GM12878 (cell line): ENCODE measurements at regions not wholly inside any gene's neighbourhood (a gene's known extent, or its start where the extent isn't known, plus 50 kb on each side); places are given as distances from the start of the nearest gene placed in this dataset.

ENCODE experiments used
- ATAC-seq: fragments of 200-7000 bp; cut with Tn5 transposase; 3 replicates; pipeline ENCODE4 v1.9.1; 2020; ENCODE audit warnings: mild to moderate bottlenecking, moderate library complexity
- BruUV-seq: library from RNA; stranded (reverse); fragments of 400-500 nt; replicated peaks from 2 replicates; lab custom pipeline; 2021; lab: Mats Ljungman, UMichigan
- CTCF ChIA-PET: fragments of 300-600 bp; sonication (Branson Sonifier 250); formaldehyde crosslinking; extraction: SDS; loops from one replicate; lab custom pipeline; 2021; ENCODE audit warnings: inconsistent platforms; lab: Yijun Ruan, JAX
- POLR2A ChIA-PET: fragments of 350-600 bp; formaldehyde crosslinking; extraction: SDS; loops from one replicate; lab custom pipeline; 2021; ENCODE audit warnings: inconsistent platforms; lab: Charles Lee
- RAD21 ChIA-PET: fragments of 300-600 bp; sonication (Branson Sonifier 250); formaldehyde crosslinking; loops from one replicate; lab custom pipeline; 2023; ENCODE audit warnings: antibody characterized with exemption; ENCODE audit not compliant: unreplicated experiment; lab: Charles Lee
- SMC1A ChIA-PET: fragments of 300-600 bp; sonication (Branson Sonifier 250); formaldehyde crosslinking; loops from one replicate; lab custom pipeline; 2023; ENCODE audit not compliant: unreplicated experiment, uncharacterized antibody; lab: Charles Lee
- DNase-seq: peaks from one replicate; pipeline ENCODE4 v3.0.0-alpha.2; 2011; ENCODE audit warnings: low read depth, low spot score
- FAIRE-seq: peaks from 3 replicates; lab custom pipeline; 2011; peaks lifted over from hg19 to GRCh38; lab: Jason Lieb, UNC
- H2AFZ ChIP-seq: 2 replicates; pipeline ENCODE4 v1.6.0; 2011; ENCODE audit warnings: low read depth, low read length, control low read depth; ENCODE audit not compliant: control insufficient read depth
- H3K27ac ChIP-seq: 2 replicates; pipeline ENCODE4 v1.5.1; 2011; ENCODE audit warnings: control low read depth; ENCODE audit not compliant: control insufficient read depth, insufficient read depth
- H3K27me3 ChIP-seq, 2 experiments: replicated peaks in 1 of 2; 2 replicates each; pipeline versions ENCODE4 v1.6.0 to v1.6.1; 2011; ENCODE audit warnings: low read length in 1 of 2; ENCODE audit not compliant: control insufficient read depth in 2 of 2, insufficient read depth in 2 of 2
- H3K36me3 ChIP-seq, 2 experiments: 2 replicates each; pipeline ENCODE4 v1.5.1; 2011; ENCODE audit warnings: low read length in 1 of 2; ENCODE audit not compliant: control insufficient read depth in 2 of 2, insufficient read depth in 2 of 2
- H3K4me1 ChIP-seq: 2 replicates; pipeline ENCODE4 v1.6.1; 2011; ENCODE audit warnings: mild to moderate bottlenecking, low read length, moderate library complexity, mixed read lengths; ENCODE audit not compliant: control insufficient read depth, insufficient read depth
- H3K4me2 ChIP-seq: 2 replicates; pipeline ENCODE4 v1.6.0; 2011; ENCODE audit warnings: control low read depth; ENCODE audit not compliant: control insufficient read depth, insufficient read depth
- H3K4me3 ChIP-seq: fragments of 200-600 bp; sonication (generic); 2 replicates; pipeline ENCODE4 v1.5.1; 2016
- H3K79me2 ChIP-seq: 2 replicates; pipeline ENCODE4 v1.6.0; 2011; ENCODE audit warnings: low read length; ENCODE audit not compliant: control insufficient read depth, insufficient read depth
- H3K9ac ChIP-seq: 2 replicates; pipeline ENCODE4 v1.8.0; 2011; ENCODE audit warnings: low read length, control low read depth, mixed read lengths; ENCODE audit not compliant: control insufficient read depth, insufficient read depth
- H3K9me3 ChIP-seq: replicated peaks from 3 replicates; pipeline ENCODE4 v1.5.1; 2011; ENCODE audit warnings: mild to moderate bottlenecking, low read length; ENCODE audit not compliant: control insufficient read depth, insufficient read depth
- H4K20me1 ChIP-seq: 2 replicates; pipeline ENCODE4 v1.6.0; 2011; ENCODE audit not compliant: control insufficient read depth, insufficient read depth
- HDGF ChIP-seq: fragments of 450-650 bp; IDR thresholded peaks from 2 replicates; pipeline ENCODE4 v1.6.1; 2016; ENCODE audit warnings: antibody characterized with exemption
- LARP7 ChIP-seq: fragments of 450-650 bp; IDR thresholded peaks from 2 replicates; pipeline ENCODE4 v1.6.1; 2017; ENCODE audit warnings: mild to moderate bottlenecking
- MAX ChIP-seq: IDR thresholded peaks from 2 replicates; pipeline ENCODE4 v1.6.1; 2012; ENCODE audit warnings: low read depth, low read length, improper control_type of control experiment
- MTA2 ChIP-seq: fragments of 450-650 bp; IDR thresholded peaks from 2 replicates; pipeline ENCODE4 v1.6.1; 2016; ENCODE audit warnings: low read depth, mild to moderate bottlenecking, moderate library complexity
- MXI1 ChIP-seq: fragments of 150-350 bp; IDR thresholded peaks from 2 replicates; pipeline ENCODE4 v1.6.1; 2011; ENCODE audit warnings: low read depth, mild to moderate bottlenecking, inconsistent platforms, low read length, improper control_type of control experiment
- NR2C2 ChIP-seq: IDR thresholded peaks from 2 replicates; pipeline ENCODE4 v1.6.1; 2011; ENCODE audit warnings: borderline replicate concordance, low read depth; ENCODE audit not compliant: control insufficient read depth, insufficient read length
- RUNX3 ChIP-seq: IDR thresholded peaks from 2 replicates; pipeline ENCODE4 v1.6.1; 2012; ENCODE audit warnings: low read length, inconsistent platforms
- USF1 ChIP-seq: IDR thresholded peaks from 2 replicates; pipeline ENCODE4 v1.6.1; 2011; ENCODE audit warnings: borderline replicate concordance, low read depth, mild to moderate bottlenecking, moderate library complexity, mixed read lengths, low read length; ENCODE audit not compliant: insufficient read depth; ENCODE audit errors: extremely low read length
- ZNF207 ChIP-seq: fragments of 450-650 bp; IDR thresholded peaks from 2 replicates; pipeline ENCODE4 v1.6.1; 2014; ENCODE audit warnings: antibody characterized with exemption, mild to moderate bottlenecking, borderline replicate concordance
- WGBS: methylation state at CpG from one replicate; pipeline ENCODE4 v1.1.6; 2016; ENCODE audit warnings: low lambda C conversion rate; ENCODE audit not compliant: insufficient replicate concordance, insufficient coverage; ENCODE audit errors: missing lambda C conversion rate; 5-methylcytosine and 5-hydroxymethylcytosine counted together
- in situ Hi-C: fragments of 300-500 bp; cut with MboI; formaldehyde crosslinking; loops from 9 replicates; pipeline ENCODE4 v1.14.3; 2018; ENCODE audit warnings: mixed read lengths
- intact Hi-C: fragments of 100-400 bp; cut with micrococcal nuclease; formaldehyde crosslinking; loops from one replicate; pipeline ENCODE4 v1.14.2; 2022; ENCODE audit not compliant: unreplicated experiment

GRCh38 chr15:87268675-87269074 is 987.9 kb downstream of the NTRK3 start:
- 38% methylated on average over 2 of the region's 2 CpGs for WGBS
- SMC1A ChIA-PET, result no interaction called here
- ATAC-seq, result no peak
- in situ Hi-C loops (no loop called here), intact Hi-C loops (no loop called here)
- Histone ChIP-seq H3K79me2 (no peaks in the 10 kb centered on the region), H3K9me3 (no peaks in the 10 kb centered on the region), H3K36me3 (no peaks in the 10 kb centered on the region), H2AFZ (no peak overlapping the region), H3K27me3 (no peaks in the 10 kb centered on the region), H3K4me2 (no peak overlapping the region), H3K9ac (no peak overlapping the region), H3K27ac (no peak overlapping the region), H3K4me1 (no peaks in the 10 kb centered on the region), H4K20me1 (no peaks in the 10 kb centered on the region), H3K4me3 (no peak overlapping the region)
- RAD21 ChIA-PET, result no interaction called here
- BruUV-seq, result no TSS peak
- DNase-seq, result no peak
- no peak for FAIRE-seq
- CTCF ChIA-PET, result no interaction called here
- TF ChIP-seq ZNF207, result no peak
- no peak for TF ChIP-seq MXI1
- TF ChIP-seq MAX, result no peak
- no peak for TF ChIP-seq RUNX3
- no peak for TF ChIP-seq USF1
- TF ChIP-seq NR2C2, result no peak
- TF ChIP-seq MTA2, result no peak
- TF ChIP-seq, all 136 proteins: peak for 0
- POLR2A ChIA-PET, result no interaction called here

- intact Hi-C loops, result no loop called here
- FAIRE-seq (no peak), ATAC-seq (no peak), DNase-seq (no peak)
- no peaks in the 10 kb centered on the region for H4K20me1 ChIP-seq
- no peak overlapping the region for H2AFZ ChIP-seq
- WGBS, result 50% methylated on average over 2 of the region's 2 CpGs
- H3K27ac ChIP-seq, result no peak overlapping the region
- SMC1A ChIA-PET, result no interaction called here
- no peak overlapping the region for H3K4me2 ChIP-seq
- CTCF ChIA-PET, result no interaction called here
- H3K36me3 ChIP-seq, result no peaks in the 10 kb centered on the region
- TF ChIP-seq HDGF, result no peak
- no peak for TF ChIP-seq USF1
- TF ChIP-seq LARP7, result no peak
- no peaks in the 10 kb centered on the region for H3K4me1 ChIP-seq
- H3K27me3 ChIP-seq, result no peaks in the 10 kb centered on the region
- RAD21 ChIA-PET, result no interaction called here
- no TSS peak for BruUV-seq
- H3K9ac ChIP-seq, result no peak overlapping the region
- H3K4me3 ChIP-seq, result no peak overlapping the region
- POLR2A ChIA-PET, result no interaction called here
- in situ Hi-C loops, result no loop called here
- no peaks in the 10 kb centered on the region for H3K9me3 ChIP-seq
- H3K79me2 ChIP-seq, result no peaks in the 10 kb centered on the region
Measured at GRCh38 chr15:87267798-87268197, 988.7 kb downstream of the NTRK3 start.
